Activated T-helper 2 cell treated with anti-CD3 and anti-CD28 coated beads, Interferon-gamma antibody, Interleukin-2, Interleukin-4, amounts not matched to agents 10 μg/mL and 5 μg/mL and 100 μg/mL, durations not matched to agents 14 hours and 24 hours and 36 hours (primary cell): ENCODE measurements at regions not wholly inside any gene's neighbourhood (a gene's known extent, or its start where the extent isn't known, plus 50 kb on each side); places are given as distances from the start of the nearest gene placed in this dataset.

Source experiments
- DNase-seq: peaks from one replicate; pipeline ENCODE4 v3.0.0; 2021; ENCODE audit warnings: low spot score
- H3K27ac Mint-ChIP-seq: one replicate; pipeline ENCODE4 v1.8.0; 2021; ENCODE audit warnings: mixed read lengths
- H3K27me3 Mint-ChIP-seq: one replicate; pipeline ENCODE4 v1.8.0; 2021; ENCODE audit warnings: low read depth, mixed read lengths
- H3K36me3 Mint-ChIP-seq: one replicate; pipeline ENCODE4 v1.8.0; 2021; ENCODE audit warnings: low read depth, mixed read lengths
- H3K4me1 Mint-ChIP-seq: one replicate; pipeline ENCODE4 v1.8.0; 2021; ENCODE audit warnings: low read depth, mixed read lengths
- H3K4me3 Mint-ChIP-seq: one replicate; pipeline ENCODE4 v1.8.0; 2021; ENCODE audit warnings: low read depth, mild to moderate bottlenecking, moderate library complexity, mixed read lengths
- H3K9me3 Mint-ChIP-seq: one replicate; pipeline ENCODE4 v1.8.0; 2021; ENCODE audit warnings: mixed read lengths
- intact Hi-C: fragments of 100-400 bp; cut with micrococcal nuclease; formaldehyde crosslinking; loops from one replicate; pipeline ENCODE4 v1.15.1; 2023

DNA sequence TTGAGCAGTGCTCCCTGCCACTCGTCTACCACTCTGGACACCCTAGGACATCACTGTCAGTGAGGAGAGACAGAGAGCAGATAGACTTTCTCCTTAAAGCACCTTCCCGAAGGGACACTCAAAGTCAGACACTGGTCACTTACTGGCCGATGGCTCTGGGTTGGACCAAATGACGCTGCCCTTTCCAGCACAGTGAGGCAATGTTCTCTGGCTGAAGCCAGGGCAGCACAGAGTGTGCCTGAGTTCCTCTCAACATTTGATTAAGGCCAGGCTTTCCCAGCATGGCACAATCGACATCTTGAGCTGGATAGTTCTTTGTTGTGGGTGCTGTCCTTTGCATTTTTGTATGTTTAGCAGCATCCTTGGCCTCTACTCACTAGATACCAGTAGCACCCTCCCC lies 206.2 kb downstream of the CSNK2A3 start:
- H3K4me3 Mint-ChIP-seq: no peak overlapping the region
- no peak overlapping the region for H3K27ac Mint-ChIP-seq
- no peak for DNase-seq
- peaks cover 19% of the 10 kb centered on the region for H3K4me1 Mint-ChIP-seq
- intact Hi-C loops: no loop called here
- H3K36me3 Mint-ChIP-seq: no peaks in the 10 kb centered on the region
- no peaks in the 10 kb centered on the region for H3K9me3 Mint-ChIP-seq
- H3K27me3 Mint-ChIP-seq: no peaks in the 10 kb centered on the region

DNA sequence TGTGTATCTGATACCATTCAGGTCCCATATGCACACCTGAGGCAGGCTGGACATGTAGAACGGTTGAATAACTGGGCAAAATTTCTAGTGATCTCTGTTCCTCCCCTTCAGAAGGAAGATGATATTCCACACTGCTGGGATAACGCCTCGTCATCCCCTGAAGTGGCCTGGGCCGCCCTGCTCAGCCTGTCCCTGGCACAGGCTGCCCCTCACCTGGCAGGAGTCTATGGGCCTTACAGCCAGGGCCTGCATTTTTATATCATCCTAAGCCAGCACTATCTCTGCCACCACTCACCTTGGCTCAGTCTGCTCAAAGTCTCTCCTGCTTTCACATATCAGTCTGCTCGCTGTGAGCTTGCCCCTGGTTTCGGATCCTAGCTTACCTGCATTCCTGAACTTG lies 209.2 kb downstream of the CSNK2A3 start:
- Mint-ChIP-seq H3K4me3 (no peak overlapping the region), H3K27ac (no peak overlapping the region), H3K36me3 (no peaks in the 10 kb centered on the region), H3K27me3 (no peaks in the 10 kb centered on the region), H3K9me3 (no peaks in the 10 kb centered on the region), H3K4me1 (peaks cover 5% of the 10 kb centered on the region)
- intact Hi-C loops: no loop called here
- DNase-seq: no peak

DNA sequence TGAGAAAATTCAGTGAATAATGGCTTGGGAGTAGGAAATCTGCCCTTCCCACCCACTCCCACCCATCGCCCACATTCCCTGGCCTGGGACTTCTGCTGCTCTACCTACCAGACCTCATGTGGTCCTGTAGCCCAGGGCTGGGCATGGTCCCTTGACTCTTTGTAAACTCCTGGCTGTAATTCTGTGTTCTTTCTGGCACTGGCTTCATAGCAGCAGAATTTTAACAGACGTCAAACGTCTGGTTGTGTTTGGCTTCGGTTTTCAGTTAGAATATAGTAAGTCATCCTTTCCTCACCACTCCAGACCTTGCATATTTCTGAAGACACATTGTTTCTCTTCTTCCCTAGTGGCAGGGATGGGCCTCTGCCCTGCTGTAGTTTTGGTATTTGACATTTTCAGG lies 210.6 kb downstream of the CSNK2A3 start:
- H3K4me3 Mint-ChIP-seq: no peak overlapping the region
- H3K9me3 Mint-ChIP-seq: no peaks in the 10 kb centered on the region
- no peaks in the 10 kb centered on the region for H3K27me3 Mint-ChIP-seq
- H3K4me1 Mint-ChIP-seq: peaks cover 3% of the 10 kb centered on the region
- no peak overlapping the region for H3K27ac Mint-ChIP-seq
- H3K36me3 Mint-ChIP-seq: no peaks in the 10 kb centered on the region
- no peak for DNase-seq
- intact Hi-C loops: no loop called here

DNA sequence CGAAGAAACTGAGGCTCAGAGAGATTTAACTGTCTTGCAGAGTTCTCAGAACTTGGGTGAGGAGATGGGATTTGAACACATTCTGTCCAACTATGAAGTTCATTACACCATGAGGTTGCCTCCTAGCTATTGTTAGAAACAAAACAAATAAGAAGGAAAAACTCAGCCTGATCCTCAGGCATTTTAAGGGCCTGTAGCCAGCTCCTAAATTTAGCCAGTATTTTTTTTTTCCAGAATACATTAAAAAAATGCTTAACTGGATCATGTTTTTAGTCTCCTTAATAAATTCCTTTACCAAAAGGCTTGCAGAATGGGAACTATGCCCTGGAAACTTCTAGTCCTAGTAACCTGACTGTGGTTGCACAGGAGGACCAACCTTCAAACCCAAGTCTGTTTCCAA lies 212.0 kb downstream of the CSNK2A3 start:
- intact Hi-C loops: no loop called here

DNA sequence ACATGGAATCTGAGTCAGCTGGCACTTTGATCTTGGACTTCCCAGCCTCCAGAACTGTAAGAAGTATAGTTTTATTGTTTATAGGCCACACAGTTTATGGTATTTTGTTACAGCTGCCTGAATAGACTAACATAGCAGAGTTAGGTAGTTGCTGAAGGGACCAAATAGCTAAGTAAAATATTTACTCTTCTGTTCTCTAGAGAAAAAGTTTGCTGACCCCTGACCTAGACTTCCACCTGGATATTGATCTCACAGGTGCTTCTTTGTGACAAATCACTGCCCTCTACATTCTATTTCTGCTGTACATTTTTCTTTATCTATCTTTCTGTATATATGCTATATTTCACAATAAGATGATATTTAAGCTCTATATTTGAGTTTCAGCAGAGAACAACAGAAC lies 212.5 kb downstream of the CSNK2A3 start:
- H3K36me3 Mint-ChIP-seq: no peaks in the 10 kb centered on the region
- no peak overlapping the region for H3K4me3 Mint-ChIP-seq
- H3K4me1 Mint-ChIP-seq: peaks cover 9% of the 10 kb centered on the region
- H3K27ac Mint-ChIP-seq: no peak overlapping the region
- no peak for DNase-seq
- no peaks in the 10 kb centered on the region for H3K27me3 Mint-ChIP-seq
- intact Hi-C loops: no loop called here
- H3K9me3 Mint-ChIP-seq: no peaks in the 10 kb centered on the region

More for the DNA sequence above, 212.0 kb downstream of the CSNK2A3 start:
- Mint-ChIP-seq H3K27ac (no peak overlapping the region), H3K4me3 (no peak overlapping the region), H3K9me3 (no peaks in the 10 kb centered on the region), H3K27me3 (no peaks in the 10 kb centered on the region), H3K36me3 (no peaks in the 10 kb centered on the region), H3K4me1 (peaks cover 9% of the 10 kb centered on the region)
- DNase-seq: no peak

DNA sequence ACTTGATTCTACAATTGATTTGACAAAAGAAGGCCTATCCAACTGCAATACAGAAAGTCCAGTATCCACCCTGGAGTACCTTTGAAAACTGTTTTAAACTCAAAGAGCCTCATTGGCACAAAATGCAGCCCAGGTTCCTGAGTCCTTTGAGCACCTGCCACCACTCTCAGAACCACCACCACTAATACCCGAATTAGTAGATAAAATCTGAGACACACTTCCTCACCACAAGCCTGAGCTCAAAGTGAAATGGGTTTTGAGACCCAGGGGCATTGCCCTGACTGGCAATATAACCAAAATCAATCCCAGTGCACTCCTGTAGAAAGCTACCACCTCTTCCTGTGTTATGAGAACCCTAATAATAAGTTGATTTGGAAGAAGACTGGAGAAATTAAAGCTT lies 215.7 kb downstream of the CSNK2A3 start:
- intact Hi-C loops: no loop called here
- Mint-ChIP-seq H3K9me3 (no peaks in the 10 kb centered on the region), H3K36me3 (no peaks in the 10 kb centered on the region), H3K4me3 (no peak overlapping the region), H3K27me3 (peaks cover 11% of the 10 kb centered on the region), H3K4me1 (peaks cover 9% of the 10 kb centered on the region), H3K27ac (no peak overlapping the region)
- no peak for DNase-seq

DNA sequence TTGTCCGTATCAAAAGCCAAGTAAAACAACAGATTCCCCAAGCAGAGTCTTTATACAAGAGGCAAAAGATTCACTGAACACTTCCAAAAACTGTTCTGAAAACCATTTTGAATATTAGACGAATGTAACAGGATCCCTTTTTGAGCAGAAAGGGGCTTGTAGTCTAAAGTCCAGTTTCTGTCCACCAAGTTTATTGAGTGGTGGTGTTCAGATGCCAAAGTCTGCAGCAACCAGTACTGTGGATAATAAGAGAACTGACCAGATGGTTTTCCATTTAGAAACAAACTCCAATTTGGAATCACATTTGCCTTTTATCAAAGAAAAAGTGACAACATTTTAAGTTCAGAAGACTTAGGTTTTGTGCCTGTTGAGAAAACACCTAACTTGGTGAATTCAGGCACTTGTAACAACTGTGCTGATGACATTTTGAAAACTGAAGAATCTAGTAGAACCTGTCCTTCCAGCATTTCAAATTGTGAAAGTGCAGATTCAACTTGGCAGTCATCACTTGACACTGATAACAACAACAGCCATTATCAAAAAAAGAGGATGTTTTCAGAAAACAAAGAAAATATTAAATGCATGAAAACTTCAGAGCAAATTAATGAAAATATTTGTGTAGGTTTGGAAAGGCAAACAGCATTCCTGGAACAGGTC lies 217.1 kb downstream of the CSNK2A3 start:
- Mint-ChIP-seq H3K27ac (no peak overlapping the region), H3K9me3 (no peaks in the 10 kb centered on the region)
- intact Hi-C loops: no loop called here

DNA sequence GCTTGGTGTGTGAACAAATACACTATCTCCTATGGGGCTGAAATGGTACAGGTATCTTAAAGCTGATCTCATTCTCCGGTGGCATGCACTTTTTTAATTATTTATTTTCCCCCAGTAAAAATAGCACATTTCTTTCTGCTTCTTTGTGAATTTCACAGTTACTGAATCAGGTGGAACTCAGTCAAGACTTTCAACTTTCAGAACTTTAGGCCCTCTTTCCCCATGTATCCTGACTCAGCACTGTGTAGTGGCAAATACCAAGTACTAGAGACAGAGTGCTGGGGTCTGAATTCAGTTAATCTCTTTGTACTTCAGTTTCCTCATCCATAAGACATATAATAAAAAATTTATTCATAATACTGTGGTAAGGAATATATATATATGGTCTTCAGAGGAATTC lies 223.9 kb downstream of the CSNK2A3 start:
- no peaks in the 10 kb centered on the region for H3K36me3 Mint-ChIP-seq
- intact Hi-C loops: no loop called here
- peaks cover 2% of the 10 kb centered on the region for H3K4me1 Mint-ChIP-seq
- no peak overlapping the region for H3K4me3 Mint-ChIP-seq
- H3K9me3 Mint-ChIP-seq: no peaks in the 10 kb centered on the region
- no peak for DNase-seq
- no peak overlapping the region for H3K27ac Mint-ChIP-seq
- H3K27me3 Mint-ChIP-seq: peaks cover 28% of the 10 kb centered on the region

More for the DNA sequence above, 217.1 kb downstream of the CSNK2A3 start:
- Mint-ChIP-seq H3K27me3 (peaks cover 11% of the 10 kb centered on the region), H3K36me3 (no peaks in the 10 kb centered on the region), H3K4me1 (peaks cover 9% of the 10 kb centered on the region), H3K4me3 (no peak overlapping the region)
- no peak for DNase-seq

DNA sequence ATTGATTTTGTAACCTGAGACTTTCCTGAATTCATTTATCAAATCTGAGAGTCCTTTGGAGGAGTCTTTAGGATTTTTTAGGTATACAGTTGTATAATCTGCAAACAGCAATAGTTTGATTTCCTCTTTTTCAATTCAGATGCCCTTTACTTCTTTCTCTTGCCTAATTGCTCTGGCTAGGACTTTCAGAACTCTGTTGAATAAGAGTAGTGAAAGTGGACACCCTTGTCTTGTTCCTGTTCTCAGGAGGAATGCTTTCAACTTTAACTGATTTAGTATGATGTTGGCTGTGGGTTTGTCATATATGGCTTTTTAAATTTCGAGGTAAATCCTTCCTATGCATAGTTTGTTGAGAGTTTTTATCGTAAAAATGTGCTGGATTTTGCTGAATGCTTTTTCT lies 227.4 kb downstream of the CSNK2A3 start:
- intact Hi-C loops: no loop called here
- Mint-ChIP-seq H3K27ac (no peak overlapping the region), H3K27me3 (peaks cover 20% of the 10 kb centered on the region), H3K36me3 (no peaks in the 10 kb centered on the region), H3K4me1 (peaks cover 2% of the 10 kb centered on the region), H3K4me3 (no peak overlapping the region), H3K9me3 (no peaks in the 10 kb centered on the region)
- no peak for DNase-seq

DNA sequence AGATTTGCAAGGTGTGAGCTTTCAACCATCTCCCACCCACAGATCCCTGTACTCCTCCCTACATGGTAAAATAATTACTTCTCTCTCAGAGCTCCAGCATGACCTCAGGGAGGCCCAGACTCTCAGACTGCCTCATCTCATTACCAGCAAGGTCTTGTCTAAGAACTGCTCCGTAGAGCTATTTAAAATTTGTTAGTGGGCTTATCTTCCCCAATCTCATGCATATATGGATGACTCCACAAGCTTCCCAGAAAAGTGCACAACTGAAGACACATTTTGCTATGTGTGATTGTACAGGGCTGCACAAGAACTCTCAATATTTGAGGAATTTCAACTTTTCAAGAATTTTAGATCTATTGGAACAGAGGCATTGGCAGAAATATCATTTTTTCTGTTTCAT lies 230.3 kb downstream of the CSNK2A3 start:
- Mint-ChIP-seq H3K9me3 (no peaks in the 10 kb centered on the region), H3K27me3 (peaks cover 7% of the 10 kb centered on the region), H3K27ac (no peak overlapping the region), H3K4me1 (peaks cover 2% of the 10 kb centered on the region), H3K36me3 (no peaks in the 10 kb centered on the region), H3K4me3 (no peak overlapping the region)
- intact Hi-C loops: no loop called here
- no peak for DNase-seq

DNA sequence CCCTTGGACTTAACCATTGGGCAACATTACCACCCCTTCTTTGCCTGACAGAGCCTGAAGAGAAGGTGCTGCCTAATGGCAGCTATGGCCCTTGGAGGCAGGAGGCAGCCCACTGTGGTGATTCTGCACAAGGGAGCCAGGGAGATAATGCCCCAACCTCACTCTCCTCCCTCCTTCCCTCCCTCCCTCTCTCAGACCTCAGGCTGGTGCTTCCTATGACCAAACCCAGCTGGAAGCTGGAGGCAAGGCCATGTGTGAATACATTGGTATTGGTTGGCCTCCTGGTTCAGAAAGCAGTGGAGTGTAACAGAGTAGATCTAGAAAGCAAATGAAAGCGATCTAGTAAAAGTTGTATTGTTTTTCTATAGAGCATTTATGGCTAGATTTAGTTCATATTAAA lies 233.1 kb downstream of the CSNK2A3 start:
- intact Hi-C loops: no loop called here
- H3K36me3 Mint-ChIP-seq: peaks cover 3% of the 10 kb centered on the region
- H3K4me1 Mint-ChIP-seq: peaks cover 4% of the 10 kb centered on the region
- H3K27ac Mint-ChIP-seq: no peak overlapping the region
- H3K4me3 Mint-ChIP-seq: no peak overlapping the region
- no peak for DNase-seq
- H3K27me3 Mint-ChIP-seq: peaks cover 3% of the 10 kb centered on the region
- peaks cover 4% of the 10 kb centered on the region for H3K9me3 Mint-ChIP-seq

DNA sequence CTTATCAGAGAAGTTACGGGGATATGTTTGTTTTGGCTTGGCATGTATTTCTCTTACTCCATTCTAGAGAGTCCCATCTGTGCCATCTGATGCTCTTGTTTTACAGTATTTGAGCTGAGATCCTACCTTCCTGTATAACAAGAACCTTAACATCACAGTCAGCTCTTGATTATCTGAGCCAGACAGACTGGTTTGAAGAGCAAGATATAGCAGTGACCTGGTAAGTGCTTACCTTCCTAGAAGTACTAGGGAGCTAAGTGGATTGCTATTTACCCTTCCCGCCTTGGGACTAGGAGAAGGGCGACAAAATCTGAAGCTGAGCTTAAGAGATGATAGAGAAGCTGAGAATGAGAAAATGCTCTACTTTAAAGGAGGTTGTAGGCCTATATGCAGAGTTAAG lies 235.3 kb downstream of the CSNK2A3 start:
- Mint-ChIP-seq H3K27ac (no peak overlapping the region), H3K9me3 (peaks cover 7% of the 10 kb centered on the region)

DNA sequence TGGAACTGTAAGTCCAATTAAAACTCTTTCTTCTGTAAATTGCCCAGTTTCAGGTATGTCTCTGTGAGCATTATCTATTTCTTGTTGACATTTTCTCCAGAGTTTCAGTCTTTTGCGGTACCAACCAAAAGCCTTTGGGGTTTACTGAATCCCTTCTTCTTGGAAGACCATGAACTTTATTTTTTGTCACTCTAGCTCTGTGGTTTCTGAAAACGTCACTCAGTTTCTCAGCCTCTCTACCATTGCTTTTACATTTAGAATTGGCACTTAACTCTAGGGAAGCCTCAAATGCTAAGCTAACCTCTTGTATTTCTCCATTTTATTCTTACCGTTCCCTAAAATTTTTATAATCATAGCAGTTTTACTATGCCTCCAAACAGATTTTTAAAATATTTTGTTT lies 237.6 kb downstream of the CSNK2A3 start:
- Mint-ChIP-seq H3K36me3 (peaks cover 3% of the 10 kb centered on the region), H3K27ac (peak overlapping the region; percentile 20), H3K4me1 (peaks cover 4% of the 10 kb centered on the region), H3K9me3 (peaks cover 7% of the 10 kb centered on the region), H3K27me3 (peaks cover 6% of the 10 kb centered on the region), H3K4me3 (no peak overlapping the region)
- intact Hi-C loops: no loop called here
- no peak for DNase-seq

More for the DNA sequence above, 235.3 kb downstream of the CSNK2A3 start:
- Mint-ChIP-seq H3K36me3 (peaks cover 3% of the 10 kb centered on the region), H3K27me3 (peaks cover 1% of the 10 kb centered on the region), H3K4me1 (peaks cover 4% of the 10 kb centered on the region), H3K4me3 (no peak overlapping the region)
- intact Hi-C loops: no loop called here
- DNase-seq: no peak

DNA sequence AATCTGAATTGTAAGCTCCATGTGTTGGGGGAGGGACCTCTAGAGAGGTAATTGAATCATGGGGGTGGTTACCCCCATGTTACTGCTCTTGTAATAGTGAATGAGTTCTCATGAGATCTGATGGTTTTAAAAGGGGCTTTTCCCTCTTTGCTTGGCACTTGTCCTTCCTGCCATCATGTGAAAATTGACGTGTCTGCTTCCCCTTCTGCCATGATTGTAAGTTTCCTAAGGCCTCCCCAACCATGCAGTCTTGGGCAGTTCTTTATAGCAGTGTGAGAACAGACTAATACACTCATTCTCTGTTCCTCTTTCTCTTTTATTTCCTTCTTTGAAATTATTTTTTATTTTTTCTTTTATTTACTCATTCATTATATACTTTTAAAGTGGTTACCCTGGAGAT lies 239.4 kb downstream of the CSNK2A3 start:
- DNase-seq: no peak
- Mint-ChIP-seq H3K36me3 (peaks cover 3% of the 10 kb centered on the region), H3K4me3 (no peak overlapping the region), H3K27ac (no peak overlapping the region), H3K27me3 (peaks cover 6% of the 10 kb centered on the region), H3K4me1 (peaks cover 4% of the 10 kb centered on the region), H3K9me3 (peaks cover 7% of the 10 kb centered on the region)
- intact Hi-C loops: no loop called here
